Activated CD8-positive, alpha-beta memory T cell treated with anti-CD3 and anti-CD28 coated beads, Interleukin-2, amount 10 ng/mL, durations not matched to agents 7 days and 5 days (primary cell): ENCODE measurements at regions not wholly inside any gene's neighbourhood (a gene's known extent, or its start where the extent isn't known, plus 50 kb on each side); places are given as distances from the start of the nearest gene placed in this dataset.
"Not testable (repeated sequence)": the region's sequence is repeated elsewhere in the genome, so short reads cannot be mapped to it uniquely, and the experiment has no call there.

ENCODE experiments used
- ATAC-seq: fragments of 150-1000 bp; cut with Tn5 transposase; one replicate; pipeline ENCODE4 v1.10.0; 2021; ENCODE audit warnings: moderate library complexity
- CTCF ChIA-PET: fragments of 350-600 bp; sonication (Branson Sonifier 250); formaldehyde crosslinking; loops from one replicate; lab custom pipeline; 2021; ENCODE audit warnings: antibody characterized with exemption; lab: Charles Lee
- DNase-seq: peaks from one replicate; pipeline ENCODE4 v3.0.0-alpha.2; 2020
- H3K27ac Mint-ChIP-seq: one replicate; pipeline ENCODE4 v1.8.0; 2021; ENCODE audit warnings: mild to moderate bottlenecking, mixed read lengths
- H3K27me3 Mint-ChIP-seq: one replicate; pipeline ENCODE4 v1.8.0; 2021; ENCODE audit warnings: mixed read lengths
- H3K36me3 Mint-ChIP-seq: one replicate; pipeline ENCODE4 v1.8.0; 2021; ENCODE audit warnings: mild to moderate bottlenecking, mixed read lengths
- H3K4me1 Mint-ChIP-seq: one replicate; pipeline ENCODE4 v1.8.0; 2021; ENCODE audit warnings: mixed read lengths
- H3K4me3 Mint-ChIP-seq: one replicate; pipeline ENCODE4 v1.8.0; 2021; ENCODE audit warnings: mild to moderate bottlenecking, moderate library complexity, mixed read lengths
- H3K9me3 Mint-ChIP-seq: one replicate; pipeline ENCODE4 v1.8.0; 2022; ENCODE audit warnings: low read depth, mixed read lengths

- DNase-seq = no peak
- no peak for ATAC-seq
- no peaks in the 10 kb centered on the region for H3K36me3 Mint-ChIP-seq
- H3K4me1 Mint-ChIP-seq = no peaks in the 10 kb centered on the region
- CTCF ChIA-PET = no interaction called here
- peaks cover 2% of the 10 kb centered on the region for H3K9me3 Mint-ChIP-seq
- no peak overlapping the region for H3K4me3 Mint-ChIP-seq
- no peak overlapping the region for H3K27ac Mint-ChIP-seq
- H3K27me3 Mint-ChIP-seq = no peaks in the 10 kb centered on the region
Measured at GRCh38 chr10:23834091-23834490, 374.8 kb upstream of the KIAA1217 start.

GRCh38 chr10:23850631-23851030, 358.3 kb upstream of the KIAA1217 start:
- CTCF ChIA-PET = no interaction called here
- DNase-seq = no peak
- Mint-ChIP-seq H3K27ac (no peak overlapping the region), H3K9me3 (peaks cover 3% of the 10 kb centered on the region), H3K4me3 (no peak overlapping the region), H3K4me1 (no peaks in the 10 kb centered on the region), H3K27me3 (no peaks in the 10 kb centered on the region), H3K36me3 (no peaks in the 10 kb centered on the region)
- ATAC-seq = no peak

DNA sequence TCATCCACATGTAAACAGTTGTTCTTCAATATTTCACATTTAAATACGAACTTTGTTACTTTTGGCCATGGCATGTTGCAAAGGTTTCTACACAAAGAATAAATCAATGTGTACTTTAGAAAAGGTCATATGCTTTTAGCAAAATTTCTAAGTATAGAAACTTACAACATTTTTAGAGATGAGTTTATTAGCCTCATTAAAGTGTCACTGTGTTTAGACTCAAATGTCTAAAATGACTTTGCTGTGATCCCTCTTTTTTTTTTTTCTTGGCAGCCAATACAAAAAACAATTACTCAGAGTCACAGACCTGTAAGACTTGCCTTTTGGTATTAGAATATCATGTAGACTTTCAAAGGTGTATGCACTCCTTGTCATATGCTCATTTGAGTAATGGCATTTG, 349.3 kb upstream of the KIAA1217 start:
- Mint-ChIP-seq H3K27ac (no peak overlapping the region), H3K4me3 (no peak overlapping the region)
- CTCF ChIA-PET = no interaction called here

DNA sequence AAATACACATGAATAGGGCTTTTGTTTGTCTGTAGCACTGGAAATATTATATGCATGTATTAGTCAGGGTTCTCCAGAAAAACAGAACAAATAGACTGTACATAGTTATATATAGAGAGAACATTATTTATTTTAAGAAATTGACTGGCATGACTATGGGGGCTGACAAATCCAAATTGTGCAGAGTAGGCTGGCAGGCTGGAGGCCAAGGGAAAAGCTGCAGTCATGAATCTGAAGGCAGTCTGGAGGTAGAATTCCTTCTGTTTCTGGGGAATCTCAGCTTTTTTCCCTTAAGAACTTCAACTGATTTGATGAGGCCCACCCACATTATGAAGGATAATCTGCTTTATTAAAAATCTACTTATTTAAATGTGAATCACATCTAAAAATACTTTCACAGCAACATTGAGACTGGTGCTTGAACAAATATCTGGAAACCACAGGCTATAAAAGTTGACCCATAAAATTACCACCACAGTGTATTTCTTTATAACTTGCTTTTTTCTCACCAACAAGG, 344.2 kb upstream of the KIAA1217 start:
- H3K27me3 Mint-ChIP-seq = no peaks in the 10 kb centered on the region
- no peaks in the 10 kb centered on the region for H3K4me1 Mint-ChIP-seq
- CTCF ChIA-PET = no interaction called here
- no peak overlapping the region for H3K4me3 Mint-ChIP-seq
- H3K27ac Mint-ChIP-seq = no peak overlapping the region
- H3K9me3 Mint-ChIP-seq = peaks cover 3% of the 10 kb centered on the region
- DNase-seq (no peak), ATAC-seq (no peak)
- H3K36me3 Mint-ChIP-seq = no peaks in the 10 kb centered on the region

More for the DNA sequence above, 349.3 kb upstream of the KIAA1217 start:
- peaks cover 3% of the 10 kb centered on the region for H3K9me3 Mint-ChIP-seq
- no peak for ATAC-seq
- no peaks in the 10 kb centered on the region for H3K4me1 Mint-ChIP-seq
- H3K27me3 Mint-ChIP-seq = no peaks in the 10 kb centered on the region
- DNase-seq = no peak
- no peaks in the 10 kb centered on the region for H3K36me3 Mint-ChIP-seq

- H3K36me3 Mint-ChIP-seq, H3K4me3 Mint-ChIP-seq, DNase-seq, H3K27ac Mint-ChIP-seq, H3K9me3 Mint-ChIP-seq, H3K4me1 Mint-ChIP-seq, CTCF ChIA-PET, ATAC-seq, H3K27me3 Mint-ChIP-seq: not testable (repeated sequence)
Measured at GRCh38 chr10:23866985-23867384, 342.0 kb upstream of the KIAA1217 start.

- no peaks in the 10 kb centered on the region for H3K27me3 Mint-ChIP-seq
- H3K9me3 Mint-ChIP-seq = peaks cover 3% of the 10 kb centered on the region
- ATAC-seq (no peak), DNase-seq (no peak)
- H3K36me3 Mint-ChIP-seq = no peaks in the 10 kb centered on the region
- CTCF ChIA-PET = no interaction called here
- H3K4me1 Mint-ChIP-seq = no peaks in the 10 kb centered on the region
- no peak overlapping the region for H3K27ac Mint-ChIP-seq
- H3K4me3 Mint-ChIP-seq = no peak overlapping the region
Measured at GRCh38 chr10:23868121-23868520, 340.8 kb upstream of the KIAA1217 start.

DNA sequence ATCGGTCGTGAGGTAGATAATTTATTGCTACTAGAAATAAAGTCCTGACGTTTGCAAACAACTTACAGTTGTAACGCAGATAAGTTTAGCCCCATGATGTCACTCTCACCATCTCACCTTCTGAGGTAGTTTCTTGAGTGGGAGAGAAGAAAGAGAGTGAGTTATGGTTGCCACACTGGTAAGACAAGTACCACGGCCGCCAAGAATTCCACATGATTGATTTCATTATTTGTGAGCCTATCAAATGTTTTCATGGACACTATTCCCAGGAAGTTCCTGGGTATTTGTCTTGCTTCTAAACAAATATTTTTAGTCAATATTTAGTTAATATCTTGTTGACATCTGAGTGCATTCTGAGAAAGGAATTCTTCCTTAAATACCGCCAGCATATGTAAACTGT, 339.4 kb upstream of the KIAA1217 start:
- DNase-seq (no peak), ATAC-seq (no peak)
- no peak overlapping the region for H3K4me3 Mint-ChIP-seq
- no peaks in the 10 kb centered on the region for H3K9me3 Mint-ChIP-seq
- no peaks in the 10 kb centered on the region for H3K4me1 Mint-ChIP-seq
- H3K27ac Mint-ChIP-seq = no peak overlapping the region
- no peaks in the 10 kb centered on the region for H3K36me3 Mint-ChIP-seq
- no peaks in the 10 kb centered on the region for H3K27me3 Mint-ChIP-seq
- CTCF ChIA-PET = no interaction called here

DNA sequence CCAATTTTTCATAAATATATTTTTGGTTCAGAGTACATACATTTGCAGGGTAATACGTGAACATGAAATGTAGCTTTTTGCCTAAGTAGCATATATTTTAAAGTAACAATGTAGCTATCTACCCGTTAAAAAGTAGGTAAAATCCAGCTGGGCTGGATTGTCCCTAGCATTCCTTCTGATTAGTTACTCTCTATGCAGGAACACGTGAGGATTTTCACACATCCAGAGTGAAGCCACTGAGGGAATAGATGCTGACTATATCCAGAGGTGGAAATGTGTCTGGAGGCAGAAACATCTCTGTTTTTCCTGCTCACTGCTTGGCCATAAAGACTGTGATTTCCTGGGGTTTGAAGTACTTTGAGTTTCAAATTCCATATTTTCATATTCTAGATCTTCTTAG, 338.9 kb upstream of the KIAA1217 start:
- DNase-seq (no peak), ATAC-seq (no peak)
- H3K4me1 Mint-ChIP-seq = no peaks in the 10 kb centered on the region
- H3K27me3 Mint-ChIP-seq = no peaks in the 10 kb centered on the region
- H3K27ac Mint-ChIP-seq = no peak overlapping the region
- no peaks in the 10 kb centered on the region for H3K36me3 Mint-ChIP-seq
- H3K9me3 Mint-ChIP-seq = no peaks in the 10 kb centered on the region
- no peak overlapping the region for H3K4me3 Mint-ChIP-seq
- CTCF ChIA-PET = no interaction called here

- Mint-ChIP-seq H3K27me3 (no peaks in the 10 kb centered on the region), H3K4me3 (no peak overlapping the region), H3K9me3 (no peaks in the 10 kb centered on the region), H3K36me3 (no peaks in the 10 kb centered on the region), H3K27ac (no peak overlapping the region), H3K4me1 (no peaks in the 10 kb centered on the region)
- DNase-seq (no peak), ATAC-seq (no peak)
- CTCF ChIA-PET = no interaction called here
Measured at GRCh38 chr10:23870651-23871610, 338.0 kb upstream of the KIAA1217 start.

DNA sequence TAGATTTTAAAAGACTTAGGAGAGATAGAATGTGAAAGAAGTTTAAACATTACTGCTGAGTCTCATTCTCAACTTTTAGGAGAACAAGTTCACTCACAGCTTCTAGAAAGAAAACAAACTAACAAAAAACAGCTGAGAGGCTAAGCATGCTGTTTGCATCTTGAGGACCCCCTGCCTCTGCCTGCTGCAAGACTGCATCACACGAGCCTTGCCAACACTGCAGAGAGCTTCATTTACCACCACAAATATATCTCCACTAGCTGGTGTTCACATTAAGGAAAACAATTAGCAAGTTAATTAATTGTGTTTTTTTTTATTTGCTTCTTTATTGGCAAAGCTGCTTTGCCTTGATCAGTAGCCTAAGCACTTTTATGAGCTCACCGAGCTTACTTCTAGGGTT, 336.6 kb upstream of the KIAA1217 start:
- Mint-ChIP-seq H3K36me3 (no peaks in the 10 kb centered on the region), H3K4me1 (no peaks in the 10 kb centered on the region), H3K27me3 (no peaks in the 10 kb centered on the region), H3K27ac (no peak overlapping the region), H3K4me3 (no peak overlapping the region), H3K9me3 (no peaks in the 10 kb centered on the region)
- ATAC-seq (no peak), DNase-seq (no peak)
- CTCF ChIA-PET = interaction anchor here (0.9 kb wide), 1 partner anchor 9 kb away, joined by 3 read pairs; no protein-coding TSS in a partner anchor

DNA sequence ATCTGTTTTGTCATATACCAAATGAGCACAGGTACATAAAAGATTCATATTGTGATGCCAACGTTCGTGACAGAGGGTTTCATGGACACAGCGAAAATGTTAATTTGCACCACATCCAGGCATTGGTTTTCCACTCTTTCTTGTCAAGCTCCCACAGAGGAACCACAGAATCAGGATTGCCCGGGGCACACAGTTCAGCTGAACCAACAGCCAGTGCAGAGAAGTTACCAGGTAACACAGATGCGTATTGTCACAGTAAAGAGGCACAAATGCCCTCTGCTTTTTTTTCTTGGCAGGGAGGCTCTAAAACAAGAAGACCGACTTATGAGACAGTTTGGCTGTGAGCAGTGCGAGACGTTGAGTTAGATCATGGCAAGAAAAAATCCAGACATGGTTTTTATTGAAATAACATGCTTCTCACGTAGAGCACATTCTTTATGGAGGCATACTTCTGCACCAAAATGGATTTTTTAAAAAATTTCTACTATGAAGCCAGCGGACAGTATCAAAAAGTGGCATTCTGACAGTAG, 331.1 kb upstream of the KIAA1217 start:
- Mint-ChIP-seq H3K9me3 (no peaks in the 10 kb centered on the region), H3K4me1 (no peaks in the 10 kb centered on the region), H3K27me3 (no peaks in the 10 kb centered on the region), H3K4me3 (no peak overlapping the region), H3K27ac (no peak overlapping the region), H3K36me3 (no peaks in the 10 kb centered on the region)
- CTCF ChIA-PET = no interaction called here
- ATAC-seq (no peak), DNase-seq (no peak)

DNA sequence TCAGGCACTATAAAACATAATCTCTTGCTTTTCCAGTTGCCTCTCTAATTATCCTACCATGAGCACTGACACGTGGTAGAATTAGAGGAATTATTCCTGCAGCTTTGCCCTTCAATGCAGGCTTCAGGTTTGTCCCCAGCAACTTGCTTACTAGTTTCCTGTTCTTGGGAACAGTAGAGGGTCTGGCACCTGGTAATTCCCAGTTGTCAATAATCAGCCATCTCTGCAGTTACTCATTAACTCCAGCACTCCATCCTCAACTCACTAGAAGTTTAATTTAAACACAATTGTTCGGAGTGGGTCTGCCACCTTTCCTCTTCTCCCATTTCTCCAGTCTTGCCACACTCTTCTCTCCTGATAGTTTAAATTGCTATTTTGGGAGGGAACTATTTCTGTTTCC, 324.3 kb upstream of the KIAA1217 start:
- no peaks in the 10 kb centered on the region for H3K4me1 Mint-ChIP-seq
- H3K9me3 Mint-ChIP-seq = no peaks in the 10 kb centered on the region
- CTCF ChIA-PET = no interaction called here
- no peak for ATAC-seq
- no peak overlapping the region for H3K4me3 Mint-ChIP-seq
- no peaks in the 10 kb centered on the region for H3K27me3 Mint-ChIP-seq
- DNase-seq = no peak
- no peak overlapping the region for H3K27ac Mint-ChIP-seq
- H3K36me3 Mint-ChIP-seq = no peaks in the 10 kb centered on the region

DNA sequence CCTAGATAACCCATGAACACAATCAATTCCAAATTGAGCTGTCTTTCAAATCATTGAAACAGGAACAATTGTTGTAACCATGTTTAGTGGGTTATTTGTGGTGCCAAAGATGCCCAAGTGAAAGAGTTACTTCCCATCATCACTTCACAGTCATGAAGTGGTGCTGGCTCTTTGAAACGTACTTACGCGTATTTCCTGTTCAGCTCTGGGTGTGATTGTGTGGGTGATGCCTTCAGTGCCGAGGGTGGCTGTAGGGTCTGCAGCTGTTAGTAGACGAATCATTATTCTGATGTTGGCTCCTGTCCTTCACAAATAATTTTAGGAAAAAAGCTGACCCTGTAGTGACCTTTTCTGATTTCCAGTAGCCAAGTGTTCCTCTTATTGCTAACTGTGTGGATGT, 323.1 kb upstream of the KIAA1217 start:
- Mint-ChIP-seq H3K9me3 (no peaks in the 10 kb centered on the region), H3K27ac (no peak overlapping the region), H3K27me3 (no peaks in the 10 kb centered on the region), H3K4me3 (no peak overlapping the region), H3K4me1 (no peaks in the 10 kb centered on the region), H3K36me3 (no peaks in the 10 kb centered on the region)
- no peak for DNase-seq
- CTCF ChIA-PET = no interaction called here
- ATAC-seq = no peak

DNA sequence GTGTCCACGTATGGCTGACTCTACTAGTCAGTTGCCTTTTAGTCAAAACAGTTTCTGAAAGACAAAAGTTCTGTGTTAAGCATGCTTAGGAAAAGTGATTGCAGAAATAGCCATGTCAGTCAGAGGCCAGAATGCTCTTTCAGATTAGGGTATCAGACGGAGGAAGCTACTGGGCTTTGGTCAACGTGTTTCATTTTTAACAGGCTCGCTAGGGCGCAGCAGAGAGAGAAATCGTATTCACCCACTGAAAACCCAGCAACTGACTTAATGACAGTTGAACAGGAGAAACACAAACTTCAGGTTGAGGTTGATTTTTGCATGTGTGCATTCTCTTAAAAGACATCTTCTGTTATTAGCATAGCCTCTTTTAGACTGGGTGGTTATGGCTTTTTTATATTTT, 322.6 kb upstream of the KIAA1217 start:
- no peaks in the 10 kb centered on the region for H3K4me1 Mint-ChIP-seq
- no peaks in the 10 kb centered on the region for H3K36me3 Mint-ChIP-seq
- H3K27ac Mint-ChIP-seq = no peak overlapping the region
- DNase-seq = no peak
- H3K9me3 Mint-ChIP-seq = no peaks in the 10 kb centered on the region
- H3K27me3 Mint-ChIP-seq = no peaks in the 10 kb centered on the region
- ATAC-seq = no peak
- CTCF ChIA-PET = no interaction called here
- H3K4me3 Mint-ChIP-seq = no peak overlapping the region
